Mesenchymal stem cell (in vitro differentiated cells and primary cell): ENCODE measurements at regions not wholly inside any gene's neighbourhood (a gene's known extent, or its start where the extent isn't known, plus 50 kb on each side); places are given as distances from the start of the nearest gene placed in this dataset.

Source experiments
- DNase-seq: peaks from one replicate; pipeline ENCODE4 v3.0.0-alpha.2; 2013
- H2AFZ ChIP-seq: one replicate; pipeline ENCODE4 v1.6.1; 2013; ENCODE audit warnings: low read depth, mild to moderate bottlenecking, control low read depth, inconsistent platforms, low read length, moderate library complexity
- H2AK5ac ChIP-seq: 2 replicates; pipeline ENCODE4 v1.6.1; 2013; ENCODE audit warnings: low read length, moderate library complexity, mild to moderate bottlenecking, inconsistent platforms; ENCODE audit not compliant: severe bottlenecking
- H2BK120ac ChIP-seq: one replicate; pipeline ENCODE4 v1.6.1; 2013; ENCODE audit warnings: low read depth, mild to moderate bottlenecking, inconsistent platforms, low read length, moderate library complexity
- H2BK12ac ChIP-seq, 2 experiments: one replicate each; pipeline ENCODE4 v1.6.1; 2013; ENCODE audit warnings: inconsistent platforms in 2 of 2, low read length in 2 of 2, mild to moderate bottlenecking in 2 of 2, moderate library complexity in 2 of 2, control low read depth in 1 of 2
- H2BK15ac ChIP-seq: one replicate; pipeline ENCODE4 v1.6.1; 2013; ENCODE audit warnings: mild to moderate bottlenecking, low read depth, inconsistent platforms; ENCODE audit not compliant: poor library complexity, severe bottlenecking
- H2BK5ac ChIP-seq: 2 replicates; pipeline ENCODE4 v1.6.1; 2013; ENCODE audit warnings: low read depth, mild to moderate bottlenecking, low read length, control low read depth, inconsistent platforms; ENCODE audit not compliant: poor library complexity, severe bottlenecking
- H3K14ac ChIP-seq, 2 experiments: one replicate each; pipeline ENCODE4 v1.6.1; 2013; ENCODE audit warnings: inconsistent platforms in 2 of 2, low read length in 2 of 2, control low read depth in 1 of 2, mild to moderate bottlenecking in 1 of 2, moderate library complexity in 1 of 2
- H3K18ac ChIP-seq, 2 experiments: one replicate each; pipeline ENCODE4 v1.6.1; 2013; ENCODE audit warnings: inconsistent platforms in 2 of 2, low read length in 2 of 2, control low read depth in 1 of 2, low read depth in 1 of 2, mild to moderate bottlenecking in 1 of 2
- H3K23ac ChIP-seq, 2 experiments: one replicate each; pipeline ENCODE4 v1.6.1; 2013; ENCODE audit warnings: inconsistent platforms in 2 of 2, low read length in 2 of 2, mild to moderate bottlenecking in 2 of 2, moderate library complexity in 2 of 2, control low read depth in 1 of 2
- H3K27ac ChIP-seq: 2 replicates; pipeline ENCODE4 v1.5.1; 2013; ENCODE audit warnings: mild to moderate bottlenecking, moderate library complexity, low read length, control low read depth, inconsistent platforms; ENCODE audit not compliant: poor library complexity, severe bottlenecking
- H3K27me3 ChIP-seq, 2 experiments: 2 replicates each; pipeline versions ENCODE4 v1.6.1 to v1.7.0; 2013; ENCODE audit warnings: low read length in 2 of 2, mild to moderate bottlenecking in 2 of 2, moderate library complexity in 2 of 2, control low read depth in 1 of 2, inconsistent platforms in 1 of 2; ENCODE audit not compliant: control insufficient read depth in 1 of 2, insufficient read depth in 1 of 2
- H3K36me3 ChIP-seq, 2 experiments: 2 replicates each; pipeline versions ENCODE4 v1.6.1 to v1.7.0; 2013; ENCODE audit warnings: low read length in 2 of 2, control low read depth in 1 of 2, inconsistent platforms in 1 of 2, low read depth in 1 of 2, mild to moderate bottlenecking in 1 of 2; ENCODE audit not compliant: insufficient read depth in 2 of 2, control insufficient read depth in 1 of 2
- H3K4ac ChIP-seq, 2 experiments: one replicate each; pipeline ENCODE4 v1.6.1; 2013; ENCODE audit warnings: inconsistent platforms in 2 of 2, low read length in 2 of 2, mild to moderate bottlenecking in 2 of 2, moderate library complexity in 2 of 2, control low read depth in 1 of 2, low read depth in 1 of 2
- H3K4me1 ChIP-seq: 2 replicates; pipeline ENCODE4 v1.6.1; 2013; ENCODE audit warnings: low read depth, low read length, control low read depth; ENCODE audit not compliant: control insufficient read depth, insufficient read depth
- H3K4me2 ChIP-seq: 2 replicates; pipeline ENCODE4 v1.6.1; 2013; ENCODE audit warnings: low read length, mild to moderate bottlenecking, inconsistent platforms; ENCODE audit not compliant: poor library complexity, severe bottlenecking
- H3K4me3 ChIP-seq, 2 experiments: 2 replicates each; pipeline versions ENCODE4 v1.5.1 to v1.7.0; 2013; ENCODE audit warnings: low read length in 2 of 2, mild to moderate bottlenecking in 2 of 2, control low read depth in 1 of 2, low read depth in 1 of 2; ENCODE audit not compliant: insufficient read depth in 1 of 2
- H3K79me1 ChIP-seq: replicated peaks from 2 replicates; pipeline ENCODE4 v1.6.1; 2013; ENCODE audit warnings: mild to moderate bottlenecking, control low read depth, low read length, inconsistent platforms; ENCODE audit not compliant: poor library complexity, severe bottlenecking
- H3K9ac ChIP-seq: 2 replicates; pipeline ENCODE4 v1.7.0; 2013; ENCODE audit warnings: mild to moderate bottlenecking, low read length, moderate library complexity
- H3K9me3 ChIP-seq: 2 replicates; pipeline ENCODE4 v1.7.0; 2013; ENCODE audit warnings: mild to moderate bottlenecking, low read length; ENCODE audit not compliant: control insufficient read depth
- H4K8ac ChIP-seq: one replicate; pipeline ENCODE4 v1.6.1; 2013; ENCODE audit warnings: inconsistent platforms, mild to moderate bottlenecking, low read length, moderate library complexity
- H4K91ac ChIP-seq: one replicate; pipeline ENCODE4 v1.6.1; 2013; ENCODE audit warnings: mild to moderate bottlenecking, low read length, inconsistent platforms
- WGBS: methylation state at CpG from one replicate; pipeline ENCODE4 v1.1.7; 2013; ENCODE audit warnings: mixed read lengths; 5-methylcytosine and 5-hydroxymethylcytosine counted together

DNA sequence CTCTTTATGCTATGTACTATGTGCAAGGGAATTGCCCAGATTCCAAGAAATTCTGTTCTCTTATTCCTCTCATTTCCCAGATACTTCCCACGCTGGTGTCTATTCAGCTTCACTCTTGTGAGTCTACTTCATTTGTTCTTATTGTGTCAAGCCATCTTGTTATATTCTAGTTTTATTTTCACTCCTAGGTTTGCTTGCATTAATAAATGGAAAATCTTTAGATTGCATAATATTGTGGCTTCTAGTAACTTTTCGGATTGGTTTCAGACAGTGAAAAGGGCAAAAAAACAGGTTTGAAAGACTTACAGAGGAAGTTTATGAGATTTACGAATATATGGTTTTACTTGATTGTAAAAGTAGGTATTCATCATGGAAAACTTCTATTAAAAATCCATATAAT, 128.4 kb downstream of the BTC start:
- Histone ChIP-seq H3K23ac (no peak overlapping the region), H3K4me3 (no peak overlapping the region), H3K14ac (no peak overlapping the region), H2AFZ (no peak overlapping the region), H3K9ac (no peak overlapping the region), H3K36me3 (no peaks in the 10 kb centered on the region), H4K91ac (no peak overlapping the region), H2BK120ac (no peak overlapping the region), H3K18ac (no peak overlapping the region), H3K4me2 (no peak overlapping the region), H3K79me1 (no peaks in the 10 kb centered on the region), H3K9me3 (no peaks in the 10 kb centered on the region), H2BK15ac (no peak overlapping the region), H2BK12ac (no peak overlapping the region), H4K8ac (no peak overlapping the region), H3K4me1 (no peaks in the 10 kb centered on the region), H2AK5ac (no peak overlapping the region), H2BK5ac (no peak overlapping the region), H3K27me3 (no peaks in the 10 kb centered on the region), H3K4ac (no peak overlapping the region), H3K27ac (no peak overlapping the region)
- 100% methylated on average over 1 of the region's 3 CpGs for WGBS
- DNase-seq = no peak

DNA sequence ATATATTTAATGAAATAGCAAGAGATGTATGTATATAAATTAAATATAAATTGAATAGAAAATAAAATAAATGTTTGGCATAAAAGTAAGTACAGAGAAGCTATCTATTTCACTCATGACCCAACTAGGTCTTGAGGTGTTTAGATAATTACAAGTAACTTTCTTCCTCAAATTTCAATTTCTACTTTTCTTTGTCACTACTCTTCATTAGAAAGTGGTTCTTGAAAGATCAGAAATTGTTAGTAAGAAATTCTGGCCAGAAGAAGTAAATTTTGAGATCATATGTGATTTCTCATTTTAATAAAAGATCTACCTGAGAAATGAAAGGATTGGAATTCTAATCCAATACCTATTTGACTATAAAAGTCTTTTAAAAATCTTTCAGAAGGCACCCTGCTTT, 126.9 kb downstream of the BTC start:
- Histone ChIP-seq H2BK120ac (no peak overlapping the region), H3K9me3 (no peaks in the 10 kb centered on the region), H2AK5ac (no peak overlapping the region), H3K27me3 (no peaks in the 10 kb centered on the region), H2BK5ac (no peak overlapping the region), H2BK12ac (no peak overlapping the region), H3K4ac (no peak overlapping the region), H4K8ac (no peak overlapping the region), H2AFZ (no peak overlapping the region), H4K91ac (no peak overlapping the region), H2BK15ac (no peak overlapping the region), H3K79me1 (no peaks in the 10 kb centered on the region), H3K4me2 (no peak overlapping the region), H3K14ac (no peak overlapping the region), H3K27ac (no peak overlapping the region), H3K9ac (no peak overlapping the region), H3K4me3 (no peak overlapping the region), H3K36me3 (no peaks in the 10 kb centered on the region), H3K4me1 (no peaks in the 10 kb centered on the region), H3K18ac (no peak overlapping the region), H3K23ac (no peak overlapping the region)
- no peak for DNase-seq

DNA sequence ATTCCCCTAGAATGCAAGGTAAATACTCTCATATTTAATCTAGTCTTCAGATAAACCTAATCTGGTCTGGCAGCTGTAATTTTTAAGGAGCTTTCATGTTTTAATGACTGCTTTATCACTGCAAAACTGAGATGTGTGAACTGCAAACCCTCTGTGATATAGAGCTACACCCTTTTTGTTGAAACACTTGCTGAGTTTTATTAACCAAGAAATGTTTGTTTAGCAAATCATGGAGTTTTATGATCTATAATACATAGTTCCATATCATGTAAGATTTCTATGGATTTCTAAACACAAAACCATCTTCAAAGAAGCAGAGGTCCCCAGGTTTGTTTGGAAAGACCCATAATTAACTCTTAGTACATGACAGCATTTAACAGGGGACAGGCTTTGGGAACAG, 126.4 kb downstream of the BTC start:
- H3K23ac ChIP-seq = no peak overlapping the region
- H4K91ac ChIP-seq = no peak overlapping the region
- H2BK120ac ChIP-seq = no peak overlapping the region
- no peak overlapping the region for H3K14ac ChIP-seq
- H3K27ac ChIP-seq = no peak overlapping the region
- no peaks in the 10 kb centered on the region for H3K4me1 ChIP-seq
- H3K9me3 ChIP-seq = no peaks in the 10 kb centered on the region
- no peak overlapping the region for H2AK5ac ChIP-seq
- H3K36me3 ChIP-seq = no peaks in the 10 kb centered on the region
- H2BK15ac ChIP-seq = no peak overlapping the region
- H2AFZ ChIP-seq = no peak overlapping the region
- H4K8ac ChIP-seq = no peak overlapping the region
- H2BK5ac ChIP-seq = no peak overlapping the region
- no peak overlapping the region for H2BK12ac ChIP-seq
- no peak overlapping the region for H3K4me3 ChIP-seq
- no peak overlapping the region for H3K18ac ChIP-seq
- H3K27me3 ChIP-seq = no peaks in the 10 kb centered on the region
- no peak overlapping the region for H3K9ac ChIP-seq
- H3K79me1 ChIP-seq = no peaks in the 10 kb centered on the region
- H3K4me2 ChIP-seq = no peak overlapping the region
- H3K4ac ChIP-seq = no peak overlapping the region
- no peak for DNase-seq

DNA sequence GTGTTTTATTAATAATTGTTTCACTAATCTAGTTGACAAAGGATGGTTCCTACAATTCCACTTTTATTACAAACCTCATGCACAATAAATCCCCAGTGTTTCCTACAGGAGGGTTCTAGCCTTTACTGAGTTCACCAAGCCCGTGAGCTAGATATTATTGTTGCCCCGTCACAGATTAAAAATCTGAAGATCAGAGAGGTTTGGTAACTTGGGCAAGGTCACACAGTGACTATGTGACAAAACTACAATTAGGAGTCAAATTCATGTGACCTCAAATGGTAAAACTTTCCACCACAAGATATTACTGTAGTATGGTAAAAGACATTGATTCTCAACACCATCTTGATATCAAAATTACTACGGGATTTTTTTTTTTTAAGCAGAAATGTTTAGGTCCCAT, 124.6 kb downstream of the BTC start:
- no peak overlapping the region for H3K18ac ChIP-seq
- H2BK120ac ChIP-seq = no peak overlapping the region
- H3K4ac ChIP-seq = no peak overlapping the region
- no peak overlapping the region for H2BK15ac ChIP-seq
- H4K91ac ChIP-seq = no peak overlapping the region
- no peaks in the 10 kb centered on the region for H3K79me1 ChIP-seq
- H3K9ac ChIP-seq = no peak overlapping the region
- H3K4me2 ChIP-seq = no peak overlapping the region
- WGBS = 92% methylated on average over 3 of the region's 3 CpGs
- no peaks in the 10 kb centered on the region for H3K4me1 ChIP-seq
- no peaks in the 10 kb centered on the region for H3K9me3 ChIP-seq
- no peaks in the 10 kb centered on the region for H3K36me3 ChIP-seq
- no peak for DNase-seq
- no peak overlapping the region for H3K4me3 ChIP-seq
- no peak overlapping the region for H2BK12ac ChIP-seq
- H3K23ac ChIP-seq = no peak overlapping the region
- H4K8ac ChIP-seq = no peak overlapping the region
- H3K27me3 ChIP-seq = no peaks in the 10 kb centered on the region
- H2BK5ac ChIP-seq = no peak overlapping the region
- no peak overlapping the region for H2AK5ac ChIP-seq
- no peak overlapping the region for H3K27ac ChIP-seq
- no peak overlapping the region for H3K14ac ChIP-seq
- H2AFZ ChIP-seq = no peak overlapping the region
